ENCODE measurements at regions not wholly inside any gene's neighbourhood (a gene's known extent, or its start where the extent isn't known, plus 50 kb on each side); places are given as distances from the start of the nearest gene placed in this dataset.

DNA sequence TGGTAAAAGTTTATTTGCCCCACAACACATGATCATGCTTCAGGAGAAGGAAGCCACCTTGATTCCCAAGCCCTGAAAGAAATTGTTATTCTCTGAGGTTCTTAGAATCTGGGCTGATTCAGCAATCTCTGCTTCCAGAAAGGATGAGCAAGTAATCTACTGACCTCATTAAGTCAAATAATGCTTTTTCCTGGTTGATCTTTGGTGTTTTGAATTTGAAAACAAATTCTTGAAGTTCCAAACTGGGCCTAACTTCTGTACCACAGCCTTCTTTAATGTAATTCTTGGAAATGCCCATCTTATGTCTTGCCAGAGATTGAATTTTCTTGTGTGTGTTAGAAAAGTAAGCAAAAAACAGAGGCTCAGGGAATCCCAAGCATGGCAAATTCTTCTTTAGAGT is 319.2 kb upstream of the DDHD1 start:
- TF ChIP-seq CTCF (IDR thresholded peaks at IDR 0.05; ENCODE audit: control extremely low read depth, extremely low read depth, low read depth, missing control alignments), result no peak
- CTCF ChIA-PET, result no interaction called here
- no peak for DNase-seq (ENCODE audit: extremely low spot score)
- POLR2A ChIA-PET, result no interaction called here

- no peak for DNase-seq (ENCODE audit: extremely low spot score)
- POLR2A ChIA-PET, result no interaction called here
- CTCF ChIA-PET, result no interaction called here
- no peak for TF ChIP-seq CTCF (IDR thresholded peaks at IDR 0.05; ENCODE audit: control extremely low read depth, extremely low read depth, low read depth, missing control alignments)
Observed at GRCh38 chr14:53470351-53471043, 317.4 kb upstream of the DDHD1 start.

GRCh38 chr14:53468876-53469275 is 315.8 kb upstream of the DDHD1 start:
- ChIA-PET CTCF (no interaction called here), POLR2A (no interaction called here)
- TF ChIP-seq CTCF (IDR thresholded peaks at IDR 0.05; ENCODE audit: control extremely low read depth, extremely low read depth, low read depth, missing control alignments), result no peak
- DNase-seq (ENCODE audit: extremely low spot score), result no peak

DNA sequence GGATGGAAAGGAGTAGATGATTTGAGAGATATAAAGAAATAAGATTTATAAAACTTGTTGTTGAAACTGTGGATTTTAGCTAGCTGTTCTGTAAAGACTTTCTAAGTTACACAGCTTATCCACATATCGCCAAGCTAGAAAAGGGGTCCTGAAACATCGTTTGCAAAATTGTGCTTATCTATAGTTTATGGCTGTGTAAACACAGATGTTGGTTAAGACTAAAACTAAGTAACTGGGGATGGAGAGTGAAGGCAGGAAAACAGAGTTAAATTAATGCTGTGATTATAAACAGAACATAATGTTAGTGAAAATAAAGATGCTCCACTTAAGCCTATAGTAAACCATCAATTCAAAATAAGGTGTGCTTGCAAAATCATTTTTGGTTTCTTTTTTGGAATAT is 311.3 kb upstream of the DDHD1 start:
- no peak for DNase-seq (ENCODE audit: extremely low spot score)
- CTCF ChIA-PET, result no interaction called here
- no peak for TF ChIP-seq CTCF (IDR thresholded peaks at IDR 0.05; ENCODE audit: control extremely low read depth, extremely low read depth, low read depth, missing control alignments)
- POLR2A ChIA-PET, result no interaction called here

DNA sequence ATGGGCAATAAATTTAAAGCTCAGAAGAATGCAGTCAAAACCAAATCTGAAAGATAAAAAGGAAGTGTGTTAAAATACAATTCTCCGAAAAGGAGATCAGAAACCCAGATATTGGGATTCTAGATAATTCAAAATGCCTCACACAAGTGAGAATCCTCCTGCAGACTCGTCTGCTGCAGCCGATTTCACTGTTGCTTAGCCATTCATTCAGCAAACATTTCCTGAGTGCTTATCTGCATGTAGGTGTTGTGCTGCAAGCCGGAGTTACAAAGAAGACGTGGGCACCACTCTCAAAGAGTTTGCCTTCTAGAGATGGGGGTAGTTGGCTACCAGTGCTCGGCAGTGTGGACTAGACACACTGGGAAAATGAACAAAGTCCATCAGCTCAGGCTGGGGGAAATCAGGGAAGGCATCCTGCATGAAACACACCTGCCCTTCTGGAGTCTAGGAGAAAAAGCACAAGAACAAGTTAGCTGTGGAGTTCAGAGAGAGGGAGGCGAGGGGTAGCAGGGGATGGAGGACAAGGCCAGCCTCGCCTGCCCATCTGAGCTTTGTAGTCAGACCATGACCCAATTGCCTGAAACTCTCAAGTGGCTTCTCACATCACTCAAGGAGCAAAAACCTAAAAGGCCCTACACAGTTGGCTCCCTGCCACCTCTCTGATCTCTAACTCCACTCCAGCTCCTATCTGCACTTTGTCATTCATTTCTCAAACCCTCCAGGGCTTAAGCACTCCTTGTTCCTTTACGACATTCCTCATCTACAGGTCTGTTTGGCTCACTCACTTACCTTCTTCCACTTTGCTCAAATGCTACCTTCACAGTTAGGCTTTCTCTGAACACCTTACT is 310.0 kb upstream of the DDHD1 start:
- CTCF ChIA-PET, result interaction anchor here (0.7 kb wide), 1 partner anchor 22 kb away, joined by 3 read pairs; no protein-coding TSS in a partner anchor
- POLR2A ChIA-PET, result no interaction called here
- DNase-seq (ENCODE audit: extremely low spot score), result no peak

GRCh38 chr14:53461858-53462257 is 308.7 kb upstream of the DDHD1 start:
- ChIA-PET CTCF (interaction anchor here (1.5 kb wide), 1 partner anchor 713 kb away, joined by 4 read pairs; no protein-coding TSS in a partner anchor), POLR2A (no interaction called here)
- TF ChIP-seq CTCF (IDR thresholded peaks at IDR 0.05; ENCODE audit: control extremely low read depth, extremely low read depth, low read depth, missing control alignments), result no peak
- DNase-seq (ENCODE audit: extremely low spot score), result no peak

More for the DNA sequence above, 310.0 kb upstream of the DDHD1 start:
- no peak for TF ChIP-seq CTCF (IDR thresholded peaks at IDR 0.05; ENCODE audit: control extremely low read depth, extremely low read depth, low read depth, missing control alignments)

Measured in GM10248 (cell line).